Brain microvascular endothelial cell (primary cell): ENCODE measurements at regions not wholly inside any gene's neighbourhood (a gene's known extent, or its start where the extent isn't known, plus 50 kb on each side); places are given as distances from the start of the nearest gene placed in this dataset.

Experiments used
- DNase-seq: peaks from one replicate; pipeline ENCODE4 v3.0.0-alpha.2; 2020
- H3K27ac ChIP-seq: fragments of 250-450 bp; sonication (Bioruptor Pico); 2 replicates; pipeline ENCODE4 v1.5.1; 2020; ENCODE audit warnings: mild to moderate bottlenecking, moderate library complexity
- H3K27me3 ChIP-seq: fragments of 250-450 bp; sonication (Bioruptor Pico); replicated peaks from 2 replicates; pipeline ENCODE4 v1.5.1; 2020; ENCODE audit warnings: mild to moderate bottlenecking
- H3K36me3 ChIP-seq: fragments of 250-450 bp; sonication (Bioruptor Pico); replicated peaks from 2 replicates; pipeline ENCODE4 v1.5.1; 2020; ENCODE audit warnings: mild to moderate bottlenecking
- H3K4me3 ChIP-seq: 2 replicates; pipeline ENCODE4 v1.5.1; 2011; ENCODE audit warnings: low read depth, mild to moderate bottlenecking, control low read depth, low read length, moderate library complexity
- CTCF ChIP-seq: IDR thresholded peaks from 2 replicates; pipeline ENCODE4 v1.5.1; 2011; ENCODE audit warnings: low read depth, mild to moderate bottlenecking, moderate library complexity, low read length, control low read depth, inconsistent platforms; ENCODE audit errors: missing control alignments
- in situ Hi-C: cut with HindIII; loops from 2 replicates; pipeline ENCODE4 v1.10.0; 2017; ENCODE audit warnings: low sequenced_read_pairs, low pct_ligation_motif_present

DNA sequence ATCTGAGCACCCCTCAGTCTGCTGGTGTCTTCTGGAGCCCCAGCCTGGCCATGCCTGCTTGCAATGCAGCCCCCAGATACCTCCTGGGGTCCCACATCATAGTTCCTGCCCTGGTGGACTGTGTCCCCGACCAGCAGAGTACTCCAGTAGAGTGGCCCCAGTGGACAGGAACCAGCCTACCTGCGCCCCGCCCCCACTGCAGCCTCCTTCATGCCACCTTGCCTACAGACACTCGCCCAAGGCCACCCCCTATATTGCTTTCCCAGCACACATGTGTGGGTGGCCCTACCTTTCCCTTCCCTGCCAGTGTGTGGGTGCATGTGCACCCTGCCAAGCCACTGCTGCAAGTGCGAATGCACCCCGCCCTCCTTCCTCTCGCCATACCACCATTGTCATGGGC is 204.0 kb downstream of the EDN1 start:
- TF ChIP-seq CTCF: no peak
- no peak for DNase-seq
- H3K27ac ChIP-seq: no peak overlapping the region
- in situ Hi-C loops: no loop called here
- H3K4me3 ChIP-seq: no peak overlapping the region
- no peaks in the 10 kb centered on the region for H3K36me3 ChIP-seq
- H3K27me3 ChIP-seq: no peaks in the 10 kb centered on the region

DNA sequence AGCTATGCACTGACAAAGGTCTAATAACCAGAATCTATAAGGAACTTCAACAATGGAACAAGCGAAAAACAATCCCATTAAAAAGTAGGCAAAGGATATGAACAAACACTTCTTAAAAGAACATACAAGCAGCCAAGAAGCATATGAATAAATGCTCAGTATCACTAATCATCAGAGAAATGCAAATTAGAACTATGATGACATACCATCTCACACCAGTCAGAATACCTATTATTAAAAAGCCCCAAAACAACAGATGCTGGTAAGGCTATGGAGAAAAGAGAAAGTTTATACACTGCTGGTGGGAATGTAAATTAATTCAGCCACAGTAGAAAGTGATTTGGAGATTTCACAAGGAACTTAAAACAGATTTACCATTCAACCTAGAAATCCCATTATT is 211.8 kb downstream of the EDN1 start:
- Histone ChIP-seq H3K36me3 (no peaks in the 10 kb centered on the region), H3K27me3 (no peaks in the 10 kb centered on the region), H3K27ac (no peak overlapping the region), H3K4me3 (no peak overlapping the region)
- no peak for TF ChIP-seq CTCF
- in situ Hi-C loops: no loop called here
- no peak for DNase-seq

DNA sequence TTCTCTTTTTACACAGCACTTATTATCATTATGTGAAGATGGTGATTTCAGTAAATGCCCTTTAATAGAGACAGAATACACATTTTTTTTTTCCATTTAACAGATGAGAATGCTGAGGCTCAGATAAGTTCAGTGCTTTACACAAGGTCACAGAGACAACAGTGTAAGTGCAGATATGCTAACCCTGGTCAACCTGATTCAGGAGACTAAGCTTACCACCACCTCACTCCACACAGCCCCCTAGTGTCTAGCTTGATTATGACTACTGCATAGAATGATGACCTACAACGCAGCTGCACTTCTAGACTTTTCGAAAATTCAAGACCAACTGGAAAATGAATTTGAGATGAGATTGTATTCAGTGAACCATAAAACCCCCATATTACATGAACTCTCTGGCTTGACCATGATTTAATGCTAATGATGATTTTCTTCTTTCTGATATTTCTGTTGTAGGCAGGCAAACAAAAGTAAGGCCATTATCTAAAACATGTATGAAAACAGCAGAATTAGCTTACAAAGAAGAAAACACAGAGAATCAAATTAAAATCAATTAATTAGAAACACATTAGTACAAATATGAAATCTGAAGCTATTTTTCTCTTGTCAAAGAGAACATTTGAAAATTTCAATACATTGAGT is 212.1 kb upstream of the PHACTR1 start:
- Histone ChIP-seq H3K27me3 (no peaks in the 10 kb centered on the region), H3K27ac (no peak overlapping the region), H3K4me3 (no peak overlapping the region), H3K36me3 (no peaks in the 10 kb centered on the region)
- no peak for DNase-seq
- TF ChIP-seq CTCF: peak; percentile 67
- in situ Hi-C loops: no loop called here

DNA sequence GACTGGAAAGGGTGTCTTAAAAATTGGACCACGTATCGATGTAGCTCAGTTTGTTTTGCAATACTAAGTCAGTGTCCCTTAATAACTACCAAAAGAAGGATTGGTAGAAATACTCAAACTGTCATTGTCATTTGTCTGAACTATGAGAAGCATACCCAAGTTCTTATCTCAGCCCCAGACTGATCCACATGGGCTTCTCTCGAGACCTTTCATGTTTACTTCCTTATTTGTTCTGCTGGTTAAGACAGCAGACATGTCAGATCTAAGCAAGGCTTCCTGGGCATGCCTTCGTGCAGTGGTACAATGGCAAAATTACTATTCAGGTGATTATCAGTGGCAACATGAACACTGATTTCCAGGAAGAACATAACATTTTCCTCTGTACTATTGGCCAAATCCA is 211.1 kb upstream of the PHACTR1 start:
- H3K27ac ChIP-seq: no peak overlapping the region

GRCh38 chr6:12506159-12506558 is 210.4 kb upstream of the PHACTR1 start:
- in situ Hi-C loops: no loop called here
- DNase-seq: no peak
- H3K4me3 ChIP-seq: no peak overlapping the region
- no peaks in the 10 kb centered on the region for H3K27me3 ChIP-seq
- no peaks in the 10 kb centered on the region for H3K36me3 ChIP-seq
- no peak for TF ChIP-seq CTCF
- H3K27ac ChIP-seq: no peak overlapping the region

More for the DNA sequence above, 211.1 kb upstream of the PHACTR1 start:
- no peak for DNase-seq
- H3K27me3 ChIP-seq: no peaks in the 10 kb centered on the region
- no peak overlapping the region for H3K4me3 ChIP-seq
- TF ChIP-seq CTCF: no peak
- in situ Hi-C loops: no loop called here
- H3K36me3 ChIP-seq: no peaks in the 10 kb centered on the region

- no peak for DNase-seq
- no peaks in the 10 kb centered on the region for H3K27me3 ChIP-seq
- in situ Hi-C loops: no loop called here
- no peaks in the 10 kb centered on the region for H3K36me3 ChIP-seq
- no peak for TF ChIP-seq CTCF
- H3K4me3 ChIP-seq: no peak overlapping the region
- no peak overlapping the region for H3K27ac ChIP-seq
These were observed 208.9 kb upstream of the PHACTR1 start for GRCh38 chr6:12507636-12508035.
